ENCODE measurements at regions not wholly inside any gene's neighbourhood (a gene's known extent, or its start where the extent isn't known, plus 50 kb on each side); places are given as distances from the start of the nearest gene placed in this dataset.

DNA sequence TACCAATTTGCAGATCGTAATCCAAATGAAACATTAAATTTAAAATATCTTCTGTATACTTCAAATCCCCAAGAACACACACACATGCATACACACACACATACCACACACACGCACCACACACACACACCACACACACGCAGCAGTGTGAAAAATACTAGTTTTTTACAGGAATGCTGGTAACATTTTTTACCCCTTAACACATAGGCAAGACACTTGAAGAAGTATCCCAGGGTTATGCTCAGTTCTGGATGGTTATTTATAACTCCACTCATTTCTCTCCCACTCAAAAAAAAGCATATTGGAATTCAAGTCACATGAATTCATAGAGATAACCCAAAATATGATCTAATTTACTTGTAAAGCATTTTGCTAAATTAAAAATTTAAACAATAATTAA is 325.5 kb upstream of the SLC7A11 start:
- no peak overlapping the region for H3K4me3 ChIP-seq (ENCODE audit: low read length)
- no peak for DNase-seq (ENCODE audit: low read depth, low spot score)

DNA sequence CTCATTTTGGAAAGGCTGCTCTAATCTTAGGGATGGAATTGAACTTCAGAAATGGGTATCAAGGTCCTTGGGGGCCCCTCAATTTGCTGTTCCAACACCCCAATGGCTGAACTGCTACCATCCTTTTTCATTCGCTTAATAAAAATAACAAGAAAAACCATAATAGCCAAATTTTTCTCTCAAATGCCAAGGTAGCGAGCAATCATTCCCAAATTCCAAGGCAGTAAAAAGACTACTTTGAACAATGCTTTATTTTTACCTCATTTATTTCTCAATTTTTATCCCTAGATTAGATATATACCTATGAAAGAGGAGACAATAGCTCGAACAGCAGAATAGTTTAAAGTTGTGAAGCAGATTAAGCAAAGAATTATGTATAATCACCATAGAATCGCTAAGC is 323.4 kb upstream of the SLC7A11 start:
- DNase-seq (ENCODE audit: low read depth, low spot score) = no peak
- H3K4me3 ChIP-seq (ENCODE audit: low read length) = no peak overlapping the region

GRCh38 chr4:138562544-138562991 is 320.4 kb upstream of the SLC7A11 start:
- no peak for DNase-seq (ENCODE audit: low read depth, low spot score)

DNA sequence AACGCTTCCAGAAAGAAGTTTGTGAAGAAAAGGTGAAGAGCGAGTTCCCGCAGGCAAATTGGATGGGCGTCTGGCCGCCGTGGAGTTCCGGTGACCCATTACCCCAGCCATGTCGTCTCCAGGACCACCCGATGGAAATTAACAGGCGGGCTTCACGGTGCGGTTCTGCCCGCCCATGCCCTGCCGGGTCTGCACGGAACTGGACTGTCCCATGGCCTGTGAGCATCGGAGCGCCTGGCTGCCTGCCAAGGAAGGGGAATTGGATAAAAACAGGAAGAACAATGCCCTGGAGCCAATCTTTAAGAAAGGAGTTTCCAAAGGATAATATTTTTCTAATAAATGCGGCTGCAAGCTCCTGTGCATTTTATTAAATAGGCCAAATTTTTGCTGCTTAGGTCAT is 319.8 kb upstream of the SLC7A11 start:
- no peak for DNase-seq (ENCODE audit: low read depth, low spot score)
- no peak overlapping the region for H3K4me3 ChIP-seq (ENCODE audit: low read length)

More at GRCh38 chr4:138562544-138562991, 320.4 kb upstream of the SLC7A11 start:
- H3K4me3 ChIP-seq (ENCODE audit: low read length) = no peak overlapping the region

DNA sequence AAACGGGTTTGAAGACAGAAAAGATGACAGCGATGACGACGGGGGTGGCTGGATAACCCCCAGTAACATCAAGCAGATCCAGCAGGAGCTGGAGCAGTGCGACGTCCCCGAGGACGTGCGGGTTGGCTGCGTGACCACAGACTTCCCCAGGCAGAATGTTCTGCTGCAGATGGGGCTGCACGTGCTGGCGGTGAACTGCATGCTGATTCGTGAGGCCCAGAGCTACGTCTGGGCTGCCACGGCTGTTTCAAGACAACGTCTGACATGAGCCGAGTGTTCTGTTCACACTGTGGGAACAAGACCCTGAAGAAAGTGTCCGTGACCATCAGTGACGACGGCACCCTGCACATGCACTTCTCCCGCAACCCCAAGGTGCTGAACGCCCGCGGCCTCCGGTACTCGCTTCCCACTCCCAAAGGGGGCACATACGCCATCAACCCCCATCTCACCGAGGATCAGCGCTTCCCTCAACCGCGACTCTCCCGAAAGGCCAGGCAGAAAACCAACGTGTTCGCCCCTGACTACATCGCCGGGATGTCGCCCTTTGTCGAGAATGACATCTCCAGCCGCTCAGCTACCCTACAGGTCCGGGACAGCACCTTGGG is 319.2 kb upstream of the SLC7A11 start:
- DNase-seq (ENCODE audit: low read depth, low spot score) = no peak
- no peak overlapping the region for H3K4me3 ChIP-seq (ENCODE audit: low read length)

DNA sequence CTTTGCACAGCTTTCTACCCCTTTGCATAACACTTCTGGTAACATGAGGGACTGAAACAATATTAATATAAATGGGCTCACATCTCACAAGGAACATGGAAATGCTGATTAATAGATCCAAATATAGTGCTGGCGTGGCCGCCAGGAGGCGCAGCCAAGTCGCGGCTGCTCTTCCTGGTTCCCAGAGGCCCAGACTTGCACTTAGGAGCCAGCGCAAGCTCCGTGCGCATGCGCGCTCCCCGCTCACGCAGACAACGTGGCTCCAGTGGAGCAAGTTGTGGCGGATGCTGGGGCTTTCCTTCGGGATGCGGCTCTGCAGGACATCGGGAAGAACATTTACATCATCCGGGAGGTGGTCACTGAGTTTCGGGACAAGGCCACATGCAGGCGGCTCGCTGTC is 318.3 kb upstream of the SLC7A11 start:
- no peak for DNase-seq (ENCODE audit: low read depth, low spot score)
- H3K4me3 ChIP-seq (ENCODE audit: low read length) = no peak overlapping the region

GRCh38 chr4:138558886-138559285 is 316.7 kb upstream of the SLC7A11 start:
- DNase-seq (ENCODE audit: low read depth, low spot score) = no peak

DNA sequence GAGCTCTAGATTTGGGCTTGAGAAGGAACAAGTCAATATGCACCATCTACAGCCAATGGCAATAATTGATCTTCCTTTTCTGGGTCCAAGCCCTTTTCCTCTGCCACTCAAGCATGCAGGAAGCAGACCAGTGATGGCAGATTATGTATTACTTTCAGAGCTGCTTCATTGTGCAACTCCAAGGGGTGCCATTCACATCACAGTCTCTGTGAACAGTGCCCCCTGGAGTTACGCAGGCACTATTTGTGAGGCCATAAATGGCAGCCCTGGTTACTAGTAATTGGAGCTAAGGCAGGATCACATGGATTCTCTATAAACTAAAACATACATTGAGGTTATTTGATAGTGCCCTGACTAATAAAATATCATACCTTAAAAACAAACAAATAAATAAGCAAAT is 313.4 kb upstream of the SLC7A11 start:
- no peak overlapping the region for H3K4me3 ChIP-seq (ENCODE audit: low read length)
- peak; percentile 35 for DNase-seq (ENCODE audit: low read depth, low spot score)

More at GRCh38 chr4:138558886-138559285, 316.7 kb upstream of the SLC7A11 start:
- no peak overlapping the region for H3K4me3 ChIP-seq (ENCODE audit: low read length)

- DNase-seq (ENCODE audit: low read depth, low spot score) = no peak
- no peak overlapping the region for H3K4me3 ChIP-seq (ENCODE audit: low read length)
Measured at GRCh38 chr4:138555108-138555507, 313.0 kb upstream of the SLC7A11 start.

DNA sequence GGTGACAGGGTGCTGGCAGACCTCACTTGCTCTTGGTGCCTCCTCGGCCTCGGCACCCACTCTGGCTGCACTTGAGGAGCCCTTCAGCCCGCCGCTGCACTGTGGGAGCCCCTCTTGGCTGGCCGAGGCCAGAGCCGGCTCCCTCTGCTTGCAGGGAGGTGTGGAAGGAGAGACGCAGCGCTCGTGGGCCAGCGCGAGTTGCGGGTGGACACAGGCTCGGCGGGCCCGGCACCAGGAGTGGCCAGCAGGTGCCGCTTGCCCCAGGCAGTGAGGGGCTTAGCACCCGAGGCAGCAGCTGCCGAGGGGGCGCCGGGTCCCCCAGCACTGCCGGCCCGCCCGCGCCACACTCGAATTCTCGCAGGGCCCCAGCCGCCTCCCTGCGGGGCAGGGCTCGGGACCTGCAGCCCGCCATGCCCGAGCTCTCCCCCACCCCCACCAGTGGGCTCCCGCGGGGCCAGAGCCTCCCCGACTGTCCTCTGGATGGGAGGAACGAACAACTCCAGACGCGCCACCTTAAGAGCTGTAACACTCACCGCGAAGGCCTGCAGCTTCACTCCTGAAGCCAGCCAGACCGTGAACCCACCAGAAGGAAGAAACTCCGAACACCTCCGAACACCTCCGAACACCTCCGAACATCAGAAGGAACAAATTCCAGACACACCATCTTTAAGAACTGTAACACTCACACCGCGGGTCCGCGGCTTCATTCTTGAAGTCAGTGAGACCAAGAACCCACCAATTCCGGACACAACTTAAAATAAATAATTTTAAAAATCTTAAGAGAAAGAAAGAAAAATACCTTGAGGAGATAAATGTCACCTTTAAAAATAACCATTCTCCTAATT is 311.1 kb upstream of the SLC7A11 start:
- no peak for DNase-seq (ENCODE audit: low read depth, low spot score)
- H3K4me3 ChIP-seq (ENCODE audit: low read length) = no peak overlapping the region

- no peak for DNase-seq (ENCODE audit: low read depth, low spot score)
- H3K4me3 ChIP-seq (ENCODE audit: low read length) = no peak overlapping the region
Measured at GRCh38 chr4:138542191-138542776, 300.1 kb upstream of the SLC7A11 start.

GRCh38 chr4:138540056-138540800 is 298.1 kb upstream of the SLC7A11 start:
- no peak for DNase-seq (ENCODE audit: low read depth, low spot score)
- no peak overlapping the region for H3K4me3 ChIP-seq (ENCODE audit: low read length)

- no peak overlapping the region for H3K4me3 ChIP-seq (ENCODE audit: low read length)
- DNase-seq (ENCODE audit: low read depth, low spot score) = no peak
Measured at GRCh38 chr4:138538743-138539142, 296.6 kb upstream of the SLC7A11 start.

GRCh38 chr4:138537731-138538490 is 295.8 kb upstream of the SLC7A11 start:
- H3K4me3 ChIP-seq (ENCODE audit: low read length) = no peak overlapping the region
- no peak for DNase-seq (ENCODE audit: low read depth, low spot score)

DNA sequence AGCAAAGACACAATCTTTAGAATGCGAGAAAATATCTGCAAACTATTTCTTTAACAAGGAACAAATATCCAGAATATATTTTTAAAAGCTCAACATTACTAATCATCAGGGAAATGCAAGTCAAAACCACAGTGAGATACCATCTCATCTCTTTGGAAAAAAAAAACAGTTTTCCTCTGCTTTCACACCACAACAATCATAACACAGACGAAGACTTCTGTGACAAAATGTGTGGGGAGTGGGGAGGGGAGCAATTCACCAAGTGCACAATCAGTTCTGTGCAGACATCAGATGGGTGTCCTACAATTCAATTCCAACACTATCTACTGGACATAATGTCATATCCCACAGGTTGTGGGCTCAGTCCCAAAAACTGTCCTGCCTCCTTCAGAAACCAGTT is 293.2 kb upstream of the SLC7A11 start:
- no peak for DNase-seq (ENCODE audit: low read depth, low spot score)
- H3K4me3 ChIP-seq (ENCODE audit: low read length) = no peak overlapping the region

DNA sequence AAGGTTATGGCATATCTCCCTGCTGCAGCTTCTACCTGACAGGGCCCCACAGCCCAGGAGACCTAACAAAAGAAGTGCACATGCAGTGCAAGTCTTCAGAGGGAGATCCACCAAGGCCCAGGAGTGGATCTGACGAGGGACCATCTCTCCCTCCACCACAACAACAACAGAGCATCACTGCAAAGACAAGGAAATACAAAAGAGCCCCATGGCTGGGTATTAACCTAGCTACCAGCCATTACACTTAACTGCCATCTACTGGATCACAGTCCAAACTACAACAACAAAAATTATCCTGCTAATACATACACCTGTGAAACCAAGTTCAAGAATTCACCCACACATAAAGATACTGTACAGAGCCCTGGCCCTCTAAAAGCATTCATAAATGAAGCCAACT is 280.2 kb upstream of the SLC7A11 start:
- no peak overlapping the region for H3K4me3 ChIP-seq (ENCODE audit: low read length)
- peak; percentile 23 for DNase-seq (ENCODE audit: low read depth, low spot score)

DNA sequence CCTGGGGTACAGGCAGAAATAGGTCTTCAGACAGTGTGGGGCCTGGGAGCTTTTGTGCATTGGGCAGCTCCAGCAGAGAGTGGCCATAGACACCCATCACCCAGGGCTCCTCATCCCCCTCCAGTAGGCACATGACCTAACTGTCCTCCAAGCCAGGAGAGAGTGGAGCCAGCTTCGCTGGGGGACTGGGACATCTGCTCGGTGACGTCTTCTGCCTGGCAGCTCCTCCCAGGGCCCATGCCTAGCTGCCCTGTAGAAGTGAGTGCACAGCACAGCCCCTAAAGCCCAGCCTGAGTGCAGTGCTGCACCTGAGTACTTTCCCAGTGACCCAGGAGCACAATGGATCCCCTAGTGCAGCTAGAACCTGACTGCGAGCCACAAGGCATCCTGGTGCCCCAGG is 279.7 kb upstream of the SLC7A11 start:
- no peak for DNase-seq (ENCODE audit: low read depth, low spot score)
- H3K4me3 ChIP-seq (ENCODE audit: low read length) = no peak overlapping the region

GRCh38 chr4:138519436-138519835 is 277.3 kb upstream of the SLC7A11 start:
- DNase-seq (ENCODE audit: low read depth, low spot score) = no peak
- no peak overlapping the region for H3K4me3 ChIP-seq (ENCODE audit: low read length)

GRCh38 chr4:138513535-138513934 is 271.4 kb upstream of the SLC7A11 start:
- DNase-seq (ENCODE audit: low read depth, low spot score) = no peak
- H3K4me3 ChIP-seq (ENCODE audit: low read length) = no peak overlapping the region

Data from Jurkat, Clone E6-1 (cell line).